HEK293 (cell line): ENCODE measurements at regions not wholly inside any gene's neighbourhood (a gene's known extent, or its start where the extent isn't known, plus 50 kb on each side); places are given as distances from the start of the nearest gene placed in this dataset.

Experiments used
- CTCF ChIA-PET: fragments of 350-600 bp; formaldehyde crosslinking; extraction: SDS; loops from one replicate; lab custom pipeline; 2021; ENCODE audit warnings: antibody characterized with exemption; lab: Yijun Ruan, JAX
- POLR2A ChIA-PET: fragments of 300-600 bp; formaldehyde crosslinking; extraction: SDS; loops from one replicate; lab custom pipeline; 2020; ENCODE audit warnings: antibody characterized with exemption, inconsistent platforms; lab: Yijun Ruan, JAX
- H3K27ac ChIP-seq: fragments of 200-500 bp; sonication (Bioruptor generic); 2 replicates; pipeline ENCODE4 v1.5.1; 2014; ENCODE audit warnings: low read depth, low read length, control low read depth, inconsistent platforms; ENCODE audit errors: extremely low read depth
- H3K36me3 ChIP-seq, 2 experiments: fragments of 200-500 bp in 1 of 2; sonication (Bioruptor generic) in 1 of 2; 1 replicate in 1 of 2; 2 replicates in 1 of 2; pipeline ENCODE4 v1.5.1; 2014 to 2017; ENCODE audit warnings: inconsistent platforms in 2 of 2, low read length in 2 of 2; ENCODE audit not compliant: control insufficient read depth in 2 of 2, insufficient read depth in 1 of 2
- H3K4me1 ChIP-seq: fragments of 200-500 bp; sonication (Bioruptor generic); 2 replicates; pipeline ENCODE4 v1.5.1; 2014; ENCODE audit warnings: mild to moderate bottlenecking, low read length, inconsistent platforms; ENCODE audit not compliant: control insufficient read depth, insufficient read depth
- H3K4me3 ChIP-seq: 2 replicates; pipeline ENCODE4 v1.5.1; 2011; ENCODE audit warnings: low read depth, mild to moderate bottlenecking, control low read depth, low read length, moderate library complexity
- H3K9me3 ChIP-seq: fragments of 200-500 bp; sonication (Bioruptor generic); 2 replicates; pipeline ENCODE4 v1.5.1; 2014; ENCODE audit warnings: low read depth, low read length, inconsistent platforms; ENCODE audit not compliant: control insufficient read depth, insufficient read depth
- BCL11A ChIP-seq: fragments of 450-650 bp; formaldehyde crosslinking; IDR thresholded peaks from 2 replicates; pipeline ENCODE4 v1.5.1; 2016; ENCODE audit warnings: low read depth, missing biosample characterization, missing genetic modification characterization
- CTCF ChIP-seq: fragments of 450-650 bp; formaldehyde crosslinking; IDR thresholded peaks from 2 replicates; pipeline ENCODE4 v1.5.1; 2016; ENCODE audit warnings: missing biosample characterization, missing genetic modification characterization
- GLI2 ChIP-seq: fragments of 450-650 bp; formaldehyde crosslinking; IDR thresholded peaks from 2 replicates; pipeline ENCODE4; 2017; ENCODE audit warnings: missing biosample characterization, missing genetic modification characterization, low read depth, borderline replicate concordance
- KLF16 ChIP-seq: fragments of 450-650 bp; formaldehyde crosslinking; IDR thresholded peaks from 2 replicates; pipeline ENCODE4 v1.5.1; 2017; ENCODE audit warnings: missing biosample characterization, missing genetic modification characterization
- OSR2 ChIP-seq: fragments of 450-650 bp; formaldehyde crosslinking; IDR thresholded peaks from 2 replicates; pipeline ENCODE4 v1.5.1; 2016; ENCODE audit warnings: missing biosample characterization, missing genetic modification characterization
- PATZ1 ChIP-seq: fragments of 450-650 bp; formaldehyde crosslinking; IDR thresholded peaks from 2 replicates; pipeline ENCODE4 v1.5.1; 2016; ENCODE audit warnings: missing biosample characterization, missing genetic modification characterization
- PBX3 ChIP-seq: sonication (generic); formaldehyde crosslinking; IDR thresholded peaks from 2 replicates; pipeline ENCODE4 v1.8.1; 2022; ENCODE audit warnings: mild to moderate bottlenecking, moderate library complexity, missing genetic modification reagents
- PRDM1 ChIP-seq: fragments of 450-650 bp; formaldehyde crosslinking; IDR thresholded peaks from 2 replicates; pipeline ENCODE4; 2016; ENCODE audit warnings: missing biosample characterization, missing genetic modification characterization
- PRDM10 ChIP-seq: fragments of 450-650 bp; formaldehyde crosslinking; IDR thresholded peaks from 2 replicates; pipeline ENCODE4 v1.5.1; 2016; ENCODE audit warnings: missing biosample characterization, missing genetic modification characterization
- PRDM6 ChIP-seq: fragments of 450-650 bp; formaldehyde crosslinking; IDR thresholded peaks from 2 replicates; pipeline ENCODE4 v1.5.1; 2017; ENCODE audit warnings: missing biosample characterization, missing genetic modification characterization
- ZFP37 ChIP-seq: fragments of 450-650 bp; formaldehyde crosslinking; IDR thresholded peaks from 2 replicates; pipeline ENCODE4 v1.5.1; 2016; ENCODE audit warnings: missing biosample characterization, missing genetic modification characterization
- ZNF335 ChIP-seq: fragments of 450-650 bp; formaldehyde crosslinking; conservative IDR thresholded peaks from 2 replicates; pipeline ENCODE4 v1.5.1; 2016; ENCODE audit warnings: missing biosample characterization, missing genetic modification characterization
- ZNF394 ChIP-seq: fragments of 450-650 bp; formaldehyde crosslinking; IDR thresholded peaks from 2 replicates; pipeline ENCODE4 v1.5.1; 2016; ENCODE audit warnings: missing biosample characterization, missing genetic modification characterization, mild to moderate bottlenecking, moderate library complexity, borderline replicate concordance
- ZNF660 ChIP-seq: fragments of 450-650 bp; IDR thresholded peaks from 2 replicates; pipeline ENCODE4 v1.5.1; 2018; ENCODE audit warnings: missing biosample characterization, mild to moderate bottlenecking, missing genetic modification characterization
- ZNF791 ChIP-seq: fragments of 450-650 bp; formaldehyde crosslinking; IDR thresholded peaks from 2 replicates; pipeline ENCODE4 v1.5.1; 2016; ENCODE audit warnings: missing biosample characterization, missing genetic modification characterization
- ZNF843 ChIP-seq: fragments of 450-650 bp; formaldehyde crosslinking; IDR thresholded peaks from 2 replicates; pipeline ENCODE4 v1.5.1; 2016; ENCODE audit warnings: missing biosample characterization, missing genetic modification characterization
- ZSCAN30 ChIP-seq: fragments of 450-650 bp; IDR thresholded peaks from 2 replicates; pipeline ENCODE4 v1.5.1; 2018; ENCODE audit warnings: missing biosample characterization, mild to moderate bottlenecking, missing genetic modification characterization, moderate library complexity
- ZXDB ChIP-seq: fragments of 450-650 bp; formaldehyde crosslinking; IDR thresholded peaks from 2 replicates; pipeline ENCODE4 v1.5.1; 2016; ENCODE audit warnings: missing biosample characterization, missing genetic modification characterization

GRCh38 chr2:58767828-58768714, 526.9 kb upstream of the FANCL start (continued):
- TF ChIP-seq PBX3 (CRISPR knock-in tag) (no peak), PRDM6 (0 out of 2 replicates have a peak, but pooled peaks have one; percentile 38), PRDM10 (peak; percentile 48), ZNF791 (tag by site-specific recombination) (no peak), ZNF843 (tag by site-specific recombination) (0 out of 2 replicates have a peak, but pooled peaks have one; percentile 28)

- no peaks in the 10 kb centered on the region for H3K36me3 ChIP-seq
- TF ChIP-seq ZNF394 (tag by site-specific recombination), result no peak
- TF ChIP-seq, all 188 proteins: peak for 0
- POLR2A ChIA-PET, result no interaction called here
- Histone ChIP-seq H3K4me3 (no peak overlapping the region), H3K9me3 (no peaks in the 10 kb centered on the region), H3K27ac (no peak overlapping the region), H3K4me1 (peaks cover 17% of the 10 kb centered on the region)
- CTCF ChIA-PET, result interaction anchor here (1.0 kb wide), 1 partner anchor 1817 kb away, joined by 3 read pairs; no protein-coding TSS in a partner anchor
Observed at GRCh38 chr2:58764338-58765104, 523.4 kb upstream of the FANCL start.

GRCh38 chr2:58762176-58762781, 521.2 kb upstream of the FANCL start:
- H3K9me3 ChIP-seq, result no peaks in the 10 kb centered on the region
- no peak overlapping the region for H3K27ac ChIP-seq
- H3K4me1 ChIP-seq, result no peaks in the 10 kb centered on the region
- H3K4me3 ChIP-seq, result no peak overlapping the region
- ChIA-PET CTCF (interaction anchor here (0.6 to 1.8 kb wide), 16 partner anchors 9 to 476 kb away, joined by 3 to 8 read pairs (median 4); no protein-coding TSS in a partner anchor), POLR2A (no interaction called here)
- H3K36me3 ChIP-seq, result no peaks in the 10 kb centered on the region
- TF ChIP-seq PATZ1 (tag by site-specific recombination) (no peak), ZNF335 (tag by site-specific recombination) (peak; percentile 51), ZSCAN30 (tag by site-specific recombination) (0 out of 2 replicates have a peak, but pooled peaks have one; percentile 36), BCL11A (no peak), GLI2 (tag by site-specific recombination) (no peak), ZXDB (tag by site-specific recombination) (no peak), CTCF (tag by site-specific recombination) (peak; percentile 60; the same call in 1 of the 2 replicates), PRDM1 (tag by site-specific recombination) (peak; percentile 49; the same call in 1 of the 2 replicates), KLF16 (tag by site-specific recombination) (no peak), ZNF660 (tag by site-specific recombination) (0 out of 2 replicates have a peak, but pooled peaks have one; percentile 40), ZFP37 (tag by site-specific recombination) (no peak), OSR2 (no peak)
